ENCODE measurements at regions not wholly inside any gene's neighbourhood (a gene's known extent, or its start where the extent isn't known, plus 50 kb on each side); places are given as distances from the start of the nearest gene placed in this dataset.

GRCh38 chr12:118520214-118521035, 144.1 kb downstream of the SUDS3 start:
- no peak for DNase-seq (ENCODE audit: extremely low read depth, low read depth)
- TF ChIP-seq CTCF (IDR thresholded peaks at IDR 0.05; ENCODE audit: low read depth, low read length): no peak

GRCh38 chr12:118521036-118521370, 144.6 kb downstream of the SUDS3 start:
- DNase-seq (ENCODE audit: extremely low read depth, low read depth): no peak
- TF ChIP-seq CTCF (IDR thresholded peaks at IDR 0.05; ENCODE audit: low read depth, low read length): no peak

- TF ChIP-seq CTCF (IDR thresholded peaks at IDR 0.05; ENCODE audit: low read depth, low read length): no peak
- no peak for DNase-seq (ENCODE audit: extremely low read depth, low read depth)
Observed at GRCh38 chr12:118524446-118524845, 148.1 kb downstream of the SUDS3 start.

- DNase-seq (ENCODE audit: extremely low read depth, low read depth): no peak
- TF ChIP-seq CTCF (IDR thresholded peaks at IDR 0.05; ENCODE audit: low read depth, low read length): no peak
Observed at GRCh38 chr12:118525216-118525615, 148.9 kb downstream of the SUDS3 start.

- no peak for TF ChIP-seq CTCF (IDR thresholded peaks at IDR 0.05; ENCODE audit: low read depth, low read length)
- DNase-seq (ENCODE audit: extremely low read depth, low read depth): no peak
Observed at GRCh38 chr12:118526255-118527095, 150.1 kb downstream of the SUDS3 start.

GRCh38 chr12:118527310-118527709, 151.0 kb downstream of the SUDS3 start:
- TF ChIP-seq CTCF (IDR thresholded peaks at IDR 0.05; ENCODE audit: low read depth, low read length): no peak
- DNase-seq (ENCODE audit: extremely low read depth, low read depth): no peak

GRCh38 chr12:118528625-118529024, 152.3 kb downstream of the SUDS3 start:
- no peak for DNase-seq (ENCODE audit: extremely low read depth, low read depth)

More at GRCh38 chr12:118528625-118529024, 152.3 kb downstream of the SUDS3 start:
- TF ChIP-seq CTCF (IDR thresholded peaks at IDR 0.05; ENCODE audit: low read depth, low read length): no peak

Data from AG09319 (cell line).